H1 (cell line): ENCODE measurements at regions not wholly inside any gene's neighbourhood (a gene's known extent, or its start where the extent isn't known, plus 50 kb on each side); places are given as distances from the start of the nearest gene placed in this dataset.

Experiments
- CHD7 ChIP-seq: fragments of 300-600 bp; sonication (generic); IDR thresholded peaks from 2 replicates; pipeline ENCODE4 v1.7.1; 2012; ENCODE audit warnings: low read length, moderate library complexity, mild to moderate bottlenecking, inconsistent platforms; ENCODE audit not compliant: insufficient replicate concordance
- GABPA ChIP-seq: IDR thresholded peaks from 2 replicates; pipeline ENCODE4 v1.6.1; 2011; ENCODE audit warnings: mild to moderate bottlenecking, low read length, moderate library complexity, borderline replicate concordance; ENCODE audit not compliant: insufficient read depth
- JUND ChIP-seq: IDR thresholded peaks from 2 replicates; pipeline ENCODE4 v1.6.1; 2011; ENCODE audit warnings: mild to moderate bottlenecking, improper control_type of control experiment, low read length
- KDM1A ChIP-seq: fragments of 200-600, 300-600 bp; sonication (generic); IDR thresholded peaks from 2 replicates; pipeline ENCODE4 v1.7.1; 2016; ENCODE audit warnings: mild to moderate bottlenecking, low read length, borderline replicate concordance
- NANOG ChIP-seq: IDR thresholded peaks from 2 replicates; pipeline ENCODE4 v1.6.1; 2011; ENCODE audit warnings: low read length, low read depth, mild to moderate bottlenecking, inconsistent platforms; ENCODE audit not compliant: insufficient read depth, poor library complexity, severe bottlenecking
- PHF8 ChIP-seq: fragments of 200-600 bp; sonication (generic); conservative IDR thresholded peaks from 2 replicates; pipeline ENCODE4 v1.7.1; 2012; ENCODE audit warnings: low read depth, mild to moderate bottlenecking, inconsistent platforms, low read length, moderate library complexity
- RNF2 ChIP-seq: fragments of 200-900, 300-1000 bp; sonication (generic); IDR thresholded peaks from 2 replicates; pipeline ENCODE4 v1.7.1; 2016; ENCODE audit warnings: borderline replicate concordance, low read depth, mild to moderate bottlenecking, antibody characterized with exemption, low read length; ENCODE audit not compliant: poor library complexity, severe bottlenecking; ENCODE audit errors: missing control alignments
- SAP30 ChIP-seq: fragments of 300-600 bp; sonication (generic); IDR thresholded peaks from 2 replicates; pipeline ENCODE4 v1.7.1; 2012; ENCODE audit warnings: low read length, moderate library complexity, mild to moderate bottlenecking, inconsistent platforms; ENCODE audit not compliant: insufficient read depth, insufficient replicate concordance
- SIRT6 ChIP-seq: IDR thresholded peaks from one replicate; pipeline ENCODE4 v1.7.1; 2012; ENCODE audit warnings: low read length, inconsistent platforms
- SIX5 ChIP-seq: IDR thresholded peaks from 2 replicates; pipeline ENCODE4 v1.6.1; 2011; ENCODE audit warnings: mild to moderate bottlenecking, low read depth, low read length
- TAF7 ChIP-seq: optimal IDR thresholded peaks from 2 replicates; pipeline ENCODE3; 2011; ENCODE audit warnings: low read depth, mild to moderate bottlenecking, inconsistent platforms, low read length, moderate library complexity, borderline replicate concordance

- TF ChIP-seq CHD7 (no peak), SIX5 (no peak), PHF8 (no peak), NANOG (no peak), SIRT6 (no peak), JUND (no peak), RNF2 (no peak), TAF7 (no peak), KDM1A (no peak), GABPA (no peak), SAP30 (no peak)
These were observed 469.2 kb downstream of the CNTN3 start (continued) for GRCh38 chr3:74145277-74145676.
